Testis (tissue), 2 donors: ENCODE measurements at regions not wholly inside any gene's neighbourhood (a gene's known extent, or its start where the extent isn't known, plus 50 kb on each side); places are given as distances from the start of the nearest gene placed in this dataset.

Experiments used
- DNase-seq: peaks from one replicate; pipeline ENCODE4 v3.0.0-alpha.2; 2019
- H3K27ac ChIP-seq, 2 donors: fragments of 200-600 bp; sonication (generic); one replicate each; pipeline ENCODE4 v1.5.1; 2019
- H3K27me3 ChIP-seq: fragments of 200-600 bp; sonication (generic); one replicate; pipeline ENCODE4 v1.5.1; 2019
- H3K36me3 ChIP-seq: fragments of 200-600 bp; sonication (generic); one replicate; pipeline ENCODE4 v1.5.1; 2017; ENCODE audit warnings: low read depth; ENCODE audit errors: missing control alignments
- H3K4me1 ChIP-seq: fragments of 200-600 bp; sonication (generic); one replicate; pipeline ENCODE4 v1.5.1; 2019
- H3K4me3 ChIP-seq, 2 donors: fragments of 200-600 bp; sonication (generic); one replicate each; pipeline ENCODE4 v1.5.1; 2017 to 2019
- H3K9me3 ChIP-seq: fragments of 200-600 bp; sonication (generic); one replicate; pipeline ENCODE4 v1.5.1; 2017
- CTCF ChIP-seq, 3 experiments: fragments of 450-650 bp in 2 of 3; fragments of 200-600 bp in 1 of 3; sonication (generic) in 1 of 3; IDR thresholded peaks; one replicate each; pipeline ENCODE4 v1.5.1; 2016 to 2019; ENCODE audit warnings: antibody characterized with exemption in 3 of 3, mild to moderate bottlenecking in 2 of 3, moderate library complexity in 1 of 3
- POLR2A ChIP-seq: fragments of 450-650 bp; IDR thresholded peaks from one replicate; pipeline ENCODE4 v1.6.1; 2017; ENCODE audit warnings: antibody characterized with exemption, mild to moderate bottlenecking, moderate library complexity
- WGBS, 2 donors: methylation state at CpG; one replicate each; pipeline ENCODE4 v1.1.5; 2018; 5-methylcytosine and 5-hydroxymethylcytosine counted together
- intact Hi-C: fragments of 100-400 bp; cut with DNase I; formaldehyde crosslinking; loops from one replicate; pipeline ENCODE4 v1.15.1; 2023; ENCODE audit warnings: low total_unique reads

- H3K4me3 ChIP-seq: no peak overlapping the region
- peak; percentile 27 for DNase-seq
- H3K36me3 ChIP-seq: no peaks in the 10 kb centered on the region
- no peak for TF ChIP-seq POLR2A
- TF ChIP-seq CTCF (IDR thresholded peaks at IDR 0.05): peak in 2 of 3 experiments; percentile 29 to 46
- intact Hi-C loops: no loop called here
- H3K9me3 ChIP-seq: no peaks in the 10 kb centered on the region
- H3K27ac ChIP-seq: no peak overlapping the region
- WGBS, 2 donors: 67 to 69% methylated on average over 10 of the region's 10 CpGs
- H3K4me1 ChIP-seq: no peaks in the 10 kb centered on the region
- no peaks in the 10 kb centered on the region for H3K27me3 ChIP-seq
Measured at GRCh38 chr20:20820104-20820503, 107.7 kb upstream of the RALGAPA2 start.

- Histone ChIP-seq H3K27me3 (no peaks in the 10 kb centered on the region), H3K4me1 (no peaks in the 10 kb centered on the region), H3K9me3 (no peaks in the 10 kb centered on the region), H3K36me3 (no peaks in the 10 kb centered on the region), H3K4me3 (no peak overlapping the region), H3K27ac (no peak overlapping the region)
- 59 to 61% methylated on average over 4 of the region's 4 CpGs for WGBS, 2 donors
- no peak for DNase-seq
- intact Hi-C loops: no loop called here
- no peak for TF ChIP-seq POLR2A
- TF ChIP-seq CTCF (IDR thresholded peaks at IDR 0.05): no peak
Measured at GRCh38 chr20:20816969-20817755, 104.7 kb upstream of the RALGAPA2 start.

- H3K4me1 ChIP-seq: no peaks in the 10 kb centered on the region
- H3K27me3 ChIP-seq: no peaks in the 10 kb centered on the region
- no peak for TF ChIP-seq CTCF (IDR thresholded peaks at IDR 0.05)
- no peak for TF ChIP-seq POLR2A
- H3K9me3 ChIP-seq: no peaks in the 10 kb centered on the region
- no peak for DNase-seq
- no peak overlapping the region for H3K27ac ChIP-seq
- no peaks in the 10 kb centered on the region for H3K36me3 ChIP-seq
- intact Hi-C loops: no loop called here
- H3K4me3 ChIP-seq: no peak overlapping the region
- WGBS, 2 donors: 78 to 85% methylated on average over 4 of the region's 4 CpGs
Measured at GRCh38 chr20:20815711-20816455, 103.4 kb upstream of the RALGAPA2 start.

GRCh38 chr20:20814685-20815084, 102.2 kb upstream of the RALGAPA2 start:
- Histone ChIP-seq H3K9me3 (no peaks in the 10 kb centered on the region), H3K27me3 (no peaks in the 10 kb centered on the region), H3K4me3 (no peak overlapping the region), H3K36me3 (no peaks in the 10 kb centered on the region), H3K27ac (no peak overlapping the region), H3K4me1 (no peaks in the 10 kb centered on the region)
- no peak for DNase-seq
- TF ChIP-seq CTCF (IDR thresholded peaks at IDR 0.05) (no peak), POLR2A (no peak)
- WGBS, 2 donors: 65 to 72% methylated on average over 4 of the region's 4 CpGs
- intact Hi-C loops: no loop called here
